ENCODE measurements at regions not wholly inside any gene's neighbourhood (a gene's known extent, or its start where the extent isn't known, plus 50 kb on each side); places are given as distances from the start of the nearest gene placed in this dataset.

GRCh38 chr2:128415779-128416061, 97.1 kb upstream of the HS6ST1 start:
- Histone ChIP-seq H3K4me2 (ENCODE audit: insufficient read depth, low read length) (no peak overlapping the region), H3K79me2 (ENCODE audit: control insufficient read depth, insufficient read depth, low read length) (no peaks in the 10 kb centered on the region), H3K4me1 (ENCODE audit: control insufficient read depth, extremely low read depth, insufficient read depth, low read length) (no peaks in the 10 kb centered on the region), H2AFZ (ENCODE audit: low read depth, low read length) (no peak overlapping the region), H3K4me3 (replicated peaks in 1 of 3; ENCODE audit: insufficient read depth in 1 of 3, low read depth in 1 of 3, low read length in 3 of 3) (no peak overlapping the region), H4K20me1 (replicated peaks; ENCODE audit: control insufficient read depth, extremely low read depth, insufficient read depth, low read length) (no peaks in the 10 kb centered on the region), H3K9me1 (replicated peaks; ENCODE audit: control insufficient read depth, extremely low read depth, insufficient read depth, low read length) (no peaks in the 10 kb centered on the region), H3K36me3 (ENCODE audit: control insufficient read depth in 2 of 2, extremely low read depth in 1 of 2, insufficient read depth in 2 of 2, low read length in 2 of 2) (no peaks in the 10 kb centered on the region), H3K27me3 (ENCODE audit: control insufficient read depth in 2 of 2, insufficient read depth in 2 of 2, low read length in 2 of 2) (no peaks in the 10 kb centered on the region), H3K9me3 (replicated peaks; ENCODE audit: control insufficient read depth, insufficient read depth, low read length) (no peaks in the 10 kb centered on the region), H3K27ac (ENCODE audit: insufficient read depth, low read depth, low read length) (no peak overlapping the region), H3K9ac (replicated peaks; ENCODE audit: extremely low read depth, insufficient read depth, low read length) (no peak overlapping the region)
- intact Hi-C loops (cut with micrococcal nuclease) (no loop called here), dilution Hi-C loops (cut with MboI; ENCODE audit: extremely low pct_ligation_motif_present, low sequenced_read_pairs) (no loop called here)
- POLR2A ChIA-PET: no interaction called here
- FAIRE-seq (no peak), DNase-seq (ENCODE audit: low read depth, low spot score) (no peak)
- BruUV-seq (replicated peaks): no TSS peak
- CTCF ChIA-PET: interaction anchor here (1.3 kb wide), 1 partner anchor 15 kb away, joined by 5 read pairs; no protein-coding TSS in a partner anchor
- TF ChIP-seq JUN (IDR thresholded peaks at IDR 0.05; ENCODE audit: borderline replicate concordance, insufficient read depth, insufficient read length, low read depth) (no peak), POLR2AphosphoS5 (IDR thresholded peaks at IDR 0.05; ENCODE audit: insufficient read depth, low read depth, low read length) (no peak), MAX (IDR thresholded peaks at IDR 0.05; ENCODE audit: insufficient read depth, insufficient read length) (no peak), EZH2 (IDR thresholded peaks at IDR 0.05; ENCODE audit: borderline replicate concordance, low read depth, low read length, severe bottlenecking) (no peak), GATA2 (IDR thresholded peaks at IDR 0.05; ENCODE audit: insufficient read depth, insufficient read length, low read depth, low read length) (no peak), CTCF (IDR thresholded peaks at IDR 0.05; ENCODE audit: extremely low read depth in 1 of 2, insufficient read depth in 1 of 2, low read depth in 1 of 2, low read length in 2 of 2) (no peak)
